ENCODE measurements at regions not wholly inside any gene's neighbourhood (a gene's known extent, or its start where the extent isn't known, plus 50 kb on each side); places are given as distances from the start of the nearest gene placed in this dataset.

GRCh38 chr6:134381959-134382358, 64.0 kb upstream of the SGK1 start:
- WGBS, 2 experiments (ENCODE audit: insufficient coverage in 2 of 2), result 84% methylated on average over 2 of the region's 5 CpGs; no CpG with 5 or more reads in 1 of the 2 experiments
- no peak overlapping the region for H3K4me3 ChIP-seq (ENCODE audit: extremely low read depth, insufficient read depth, low read length, poor library complexity, severe bottlenecking)
- H3K36me3 ChIP-seq (ENCODE audit: control insufficient read depth, insufficient read depth, low read length), result no peaks in the 10 kb centered on the region
- H3K27ac ChIP-seq (ENCODE audit: low read depth, low read length, severe bottlenecking), result no peak overlapping the region
- no peaks in the 10 kb centered on the region for H3K4me1 ChIP-seq (ENCODE audit: control insufficient read depth, insufficient read depth, low read length, poor library complexity, severe bottlenecking)
- no peaks in the 10 kb centered on the region for H3K9me3 ChIP-seq (ENCODE audit: control insufficient read depth, low read length)

GRCh38 chr6:134379599-134379998, 61.7 kb upstream of the SGK1 start:
- Histone ChIP-seq H3K4me3 (ENCODE audit: extremely low read depth, insufficient read depth, low read length, poor library complexity, severe bottlenecking) (no peak overlapping the region), H3K36me3 (ENCODE audit: control insufficient read depth, insufficient read depth, low read length) (no peaks in the 10 kb centered on the region), H3K9me3 (ENCODE audit: control insufficient read depth, low read length) (no peaks in the 10 kb centered on the region), H3K27ac (ENCODE audit: low read depth, low read length, severe bottlenecking) (no peak overlapping the region), H3K4me1 (ENCODE audit: control insufficient read depth, insufficient read depth, low read length, poor library complexity, severe bottlenecking) (no peaks in the 10 kb centered on the region)
- 71 to 100% methylated on average over 1 of the region's 1 CpG for WGBS, 2 experiments (ENCODE audit: insufficient coverage in 2 of 2)

- no peak overlapping the region for H3K27ac ChIP-seq (ENCODE audit: low read depth, low read length, severe bottlenecking)
- WGBS, 2 experiments (ENCODE audit: insufficient coverage in 2 of 2), result 100% methylated on average over 1 of the region's 5 CpGs; no CpG with 5 or more reads in 1 of the 2 experiments
- no peak overlapping the region for H3K4me3 ChIP-seq (ENCODE audit: extremely low read depth, insufficient read depth, low read length, poor library complexity, severe bottlenecking)
- H3K4me1 ChIP-seq (ENCODE audit: control insufficient read depth, insufficient read depth, low read length, poor library complexity, severe bottlenecking), result no peaks in the 10 kb centered on the region
- no peaks in the 10 kb centered on the region for H3K36me3 ChIP-seq (ENCODE audit: control insufficient read depth, insufficient read depth, low read length)
- H3K9me3 ChIP-seq (ENCODE audit: control insufficient read depth, low read length), result no peaks in the 10 kb centered on the region
Measured at GRCh38 chr6:134379076-134379475, 61.2 kb upstream of the SGK1 start.

- H3K27ac ChIP-seq (ENCODE audit: low read depth, low read length, severe bottlenecking), result no peak overlapping the region
- 88 to 100% methylated on average over 1 of the region's 1 CpG for WGBS, 2 experiments (ENCODE audit: insufficient coverage in 2 of 2)
- H3K4me3 ChIP-seq (ENCODE audit: extremely low read depth, insufficient read depth, low read length, poor library complexity, severe bottlenecking), result no peak overlapping the region
- H3K9me3 ChIP-seq (ENCODE audit: control insufficient read depth, low read length), result no peaks in the 10 kb centered on the region
- no peaks in the 10 kb centered on the region for H3K4me1 ChIP-seq (ENCODE audit: control insufficient read depth, insufficient read depth, low read length, poor library complexity, severe bottlenecking)
- H3K36me3 ChIP-seq (ENCODE audit: control insufficient read depth, insufficient read depth, low read length), result no peaks in the 10 kb centered on the region
Measured at GRCh38 chr6:134378426-134378825, 60.5 kb upstream of the SGK1 start.

GRCh38 chr6:134376785-134377184, 58.9 kb upstream of the SGK1 start:
- H3K36me3 ChIP-seq (ENCODE audit: control insufficient read depth, insufficient read depth, low read length), result no peaks in the 10 kb centered on the region
- H3K4me1 ChIP-seq (ENCODE audit: control insufficient read depth, insufficient read depth, low read length, poor library complexity, severe bottlenecking), result peaks cover 5% of the 10 kb centered on the region
- no peaks in the 10 kb centered on the region for H3K9me3 ChIP-seq (ENCODE audit: control insufficient read depth, low read length)
- H3K27ac ChIP-seq (ENCODE audit: low read depth, low read length, severe bottlenecking), result no peak overlapping the region
- 83 to 97% methylated on average over 2 of the region's 3 CpGs for WGBS, 2 experiments (ENCODE audit: insufficient coverage in 2 of 2)
- no peak overlapping the region for H3K4me3 ChIP-seq (ENCODE audit: extremely low read depth, insufficient read depth, low read length, poor library complexity, severe bottlenecking)

- Histone ChIP-seq H3K4me1 (ENCODE audit: control insufficient read depth, insufficient read depth, low read length, poor library complexity, severe bottlenecking) (peaks cover 5% of the 10 kb centered on the region), H3K4me3 (ENCODE audit: extremely low read depth, insufficient read depth, low read length, poor library complexity, severe bottlenecking) (no peak overlapping the region), H3K36me3 (ENCODE audit: control insufficient read depth, insufficient read depth, low read length) (no peaks in the 10 kb centered on the region), H3K27ac (ENCODE audit: low read depth, low read length, severe bottlenecking) (no peak overlapping the region), H3K9me3 (ENCODE audit: control insufficient read depth, low read length) (no peaks in the 10 kb centered on the region)
- 96 to 100% methylated on average over 3 to 4 of the region's 4 CpGs for WGBS, 2 experiments (ENCODE audit: insufficient coverage in 2 of 2)
Measured at GRCh38 chr6:134375220-134375580, 57.3 kb upstream of the SGK1 start.

- Histone ChIP-seq H3K4me1 (ENCODE audit: control insufficient read depth, insufficient read depth, low read length, poor library complexity, severe bottlenecking) (peaks cover 5% of the 10 kb centered on the region), H3K27ac (ENCODE audit: low read depth, low read length, severe bottlenecking) (no peak overlapping the region), H3K9me3 (ENCODE audit: control insufficient read depth, low read length) (no peaks in the 10 kb centered on the region), H3K36me3 (ENCODE audit: control insufficient read depth, insufficient read depth, low read length) (no peaks in the 10 kb centered on the region), H3K4me3 (ENCODE audit: extremely low read depth, insufficient read depth, low read length, poor library complexity, severe bottlenecking) (no peak overlapping the region)
- WGBS, 2 experiments (ENCODE audit: insufficient coverage in 2 of 2), result 80 to 83% methylated on average over 1 to 3 of the region's 4 CpGs
Measured at GRCh38 chr6:134374491-134375219, 56.7 kb upstream of the SGK1 start.

GRCh38 chr6:134373993-134374392, 56.1 kb upstream of the SGK1 start:
- H3K4me1 ChIP-seq (ENCODE audit: control insufficient read depth, insufficient read depth, low read length, poor library complexity, severe bottlenecking), result peaks cover 5% of the 10 kb centered on the region
- H3K4me3 ChIP-seq (ENCODE audit: extremely low read depth, insufficient read depth, low read length, poor library complexity, severe bottlenecking), result no peak overlapping the region
- H3K9me3 ChIP-seq (ENCODE audit: control insufficient read depth, low read length), result no peaks in the 10 kb centered on the region
- H3K27ac ChIP-seq (ENCODE audit: low read depth, low read length, severe bottlenecking), result no peak overlapping the region
- H3K36me3 ChIP-seq (ENCODE audit: control insufficient read depth, insufficient read depth, low read length), result no peaks in the 10 kb centered on the region
- 88% methylated on average over 3 of the region's 5 CpGs; no CpG with 5 or more reads in 1 of the 2 experiments for WGBS, 2 experiments (ENCODE audit: insufficient coverage in 2 of 2)

- no peaks in the 10 kb centered on the region for H3K36me3 ChIP-seq (ENCODE audit: control insufficient read depth, insufficient read depth, low read length)
- H3K4me3 ChIP-seq (ENCODE audit: extremely low read depth, insufficient read depth, low read length, poor library complexity, severe bottlenecking), result no peak overlapping the region
- no peak overlapping the region for H3K27ac ChIP-seq (ENCODE audit: low read depth, low read length, severe bottlenecking)
- 80 to 100% methylated on average over 2 of the region's 5 CpGs for WGBS, 2 experiments (ENCODE audit: insufficient coverage in 2 of 2)
- no peaks in the 10 kb centered on the region for H3K9me3 ChIP-seq (ENCODE audit: control insufficient read depth, low read length)
- peaks cover 5% of the 10 kb centered on the region for H3K4me1 ChIP-seq (ENCODE audit: control insufficient read depth, insufficient read depth, low read length, poor library complexity, severe bottlenecking)
Measured at GRCh38 chr6:134373282-134373922, 55.5 kb upstream of the SGK1 start.

- H3K27ac ChIP-seq (ENCODE audit: low read depth, low read length, severe bottlenecking), result no peak overlapping the region
- no peaks in the 10 kb centered on the region for H3K9me3 ChIP-seq (ENCODE audit: control insufficient read depth, low read length)
- peaks cover 5% of the 10 kb centered on the region for H3K4me1 ChIP-seq (ENCODE audit: control insufficient read depth, insufficient read depth, low read length, poor library complexity, severe bottlenecking)
- no peaks in the 10 kb centered on the region for H3K36me3 ChIP-seq (ENCODE audit: control insufficient read depth, insufficient read depth, low read length)
- 74 to 94% methylated on average over 2 to 3 of the region's 4 CpGs for WGBS, 2 experiments (ENCODE audit: insufficient coverage in 2 of 2)
- no peak overlapping the region for H3K4me3 ChIP-seq (ENCODE audit: extremely low read depth, insufficient read depth, low read length, poor library complexity, severe bottlenecking)
Measured at GRCh38 chr6:134372603-134373281, 54.8 kb upstream of the SGK1 start.

GRCh38 chr6:134368670-134369069, 50.8 kb upstream of the SGK1 start:
- WGBS, 2 experiments (ENCODE audit: insufficient coverage in 2 of 2), result no CpG with 5 or more reads among the region's 2 CpGs
- H3K4me1 ChIP-seq (ENCODE audit: control insufficient read depth, insufficient read depth, low read length, poor library complexity, severe bottlenecking), result peaks cover 9% of the 10 kb centered on the region
- H3K27ac ChIP-seq (ENCODE audit: low read depth, low read length, severe bottlenecking), result no peak overlapping the region
- no peaks in the 10 kb centered on the region for H3K9me3 ChIP-seq (ENCODE audit: control insufficient read depth, low read length)
- H3K4me3 ChIP-seq (ENCODE audit: extremely low read depth, insufficient read depth, low read length, poor library complexity, severe bottlenecking), result no peak overlapping the region
- H3K36me3 ChIP-seq (ENCODE audit: control insufficient read depth, insufficient read depth, low read length), result no peaks in the 10 kb centered on the region

All from mesodermal cell (in vitro differentiated cells).